Anterior cingulate cortex (tissue), 58 donors: ENCODE measurements at regions not wholly inside any gene's neighbourhood (a gene's known extent, or its start where the extent isn't known, plus 50 kb on each side); places are given as distances from the start of the nearest gene placed in this dataset.
A peak's percentile ranks its signal among the peaks of the same experiment; 100 is the strongest.

Source experiments
- DNase-seq, 58 donors: peaks; one replicate each; lab custom pipeline; 2025; lab: John Stamatoyannopoulos, UW

DNA sequence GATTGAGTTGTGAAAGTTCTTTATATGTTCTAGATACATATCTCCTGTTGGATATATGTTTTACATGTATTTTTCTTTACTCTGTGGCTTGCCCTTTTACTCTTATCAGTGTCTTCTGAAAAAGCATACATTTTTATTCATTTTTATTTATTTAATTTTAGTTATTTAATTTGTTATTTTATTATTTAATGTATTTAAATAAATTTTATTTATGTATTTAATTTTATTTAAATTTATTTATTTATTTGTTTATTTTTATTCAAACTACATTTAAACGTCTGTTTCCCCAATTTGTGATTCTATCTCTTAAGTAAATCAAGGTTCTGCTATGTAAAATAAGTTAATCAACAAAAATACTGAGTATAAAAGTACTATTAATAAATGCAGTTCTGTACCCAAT is 279.1 kb upstream of the AKR1E2 start:
- no peak for DNase-seq

GRCh38 chr10:4546500-4546899 is 279.5 kb upstream of the AKR1E2 start:
- DNase-seq: no peak

GRCh38 chr10:4545062-4545461 is 280.9 kb upstream of the AKR1E2 start:
- no peak for DNase-seq

DNA sequence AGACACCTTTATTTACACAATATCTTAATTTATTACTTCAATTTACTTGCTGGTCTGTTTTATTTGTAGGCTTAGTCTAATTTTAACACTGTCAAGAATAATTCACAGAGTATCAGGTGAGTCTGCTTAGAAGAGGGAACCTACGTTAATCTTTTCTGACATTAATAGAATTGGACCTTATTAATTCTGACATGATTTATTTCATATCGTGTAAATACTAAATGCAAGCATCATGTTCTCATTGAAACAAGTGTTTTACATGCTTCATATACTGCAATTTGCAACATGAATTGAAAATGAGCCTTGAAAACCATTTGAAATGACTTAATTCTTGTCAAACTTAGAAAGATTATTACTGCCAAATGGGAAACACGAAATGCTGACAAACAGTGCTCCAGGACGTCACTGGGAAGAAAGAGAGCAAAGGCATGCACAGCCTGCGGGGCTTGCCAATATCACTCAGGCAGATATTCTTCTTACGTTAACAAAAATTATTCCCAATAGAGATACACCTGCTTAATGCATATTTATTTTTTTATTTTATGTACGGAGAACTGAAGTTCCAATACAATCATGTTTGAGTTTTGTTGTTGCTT is 282.0 kb upstream of the AKR1E2 start:
- no peak for DNase-seq

- DNase-seq: no peak
These were observed 284.7 kb upstream of the AKR1E2 start for GRCh38 chr10:4541292-4541691.

DNA sequence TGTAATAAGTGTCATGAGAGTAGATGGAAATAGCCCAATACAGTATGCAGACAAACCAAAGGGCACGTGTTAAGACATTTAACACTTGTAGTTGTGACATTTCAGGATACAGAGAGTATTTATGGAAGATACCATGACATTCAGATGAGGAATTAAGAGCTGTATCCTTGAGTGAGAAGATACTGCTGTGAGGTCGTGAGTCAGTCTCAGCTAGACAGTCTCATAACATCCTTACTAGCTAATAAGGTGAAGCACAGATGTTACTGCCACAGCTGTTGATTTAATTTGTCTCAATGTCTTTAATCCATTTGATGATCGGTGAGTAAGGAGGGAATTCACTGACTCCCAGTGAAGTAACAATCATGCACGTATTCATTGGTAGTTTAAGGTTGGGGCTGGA is 288.0 kb upstream of the AKR1E2 start:
- no peak for DNase-seq

DNA sequence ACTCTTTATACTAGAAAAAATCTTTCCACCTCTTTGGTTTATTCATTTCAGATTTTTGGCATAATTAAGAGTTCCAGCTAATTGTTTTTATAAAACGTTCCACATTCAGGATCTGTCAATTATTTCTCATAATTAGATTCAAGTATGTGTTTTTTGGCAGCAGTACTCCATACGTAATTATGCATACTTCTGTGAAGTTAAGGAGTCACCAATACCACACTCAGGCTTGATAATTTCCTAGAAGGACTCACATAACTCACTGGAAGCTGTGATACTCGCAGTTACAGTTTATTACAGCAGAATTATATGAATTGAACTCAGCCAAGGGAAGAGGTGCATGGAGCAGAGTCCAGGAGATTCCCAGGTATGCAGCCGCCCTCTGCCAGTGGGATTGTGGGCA is 290.5 kb upstream of the AKR1E2 start:
- no peak for DNase-seq

- DNase-seq: no peak
These were observed 292.4 kb upstream of the AKR1E2 start for GRCh38 chr10:4533621-4534020.

- DNase-seq: no peak
These were observed 293.0 kb upstream of the AKR1E2 start for GRCh38 chr10:4532976-4533375.

DNA sequence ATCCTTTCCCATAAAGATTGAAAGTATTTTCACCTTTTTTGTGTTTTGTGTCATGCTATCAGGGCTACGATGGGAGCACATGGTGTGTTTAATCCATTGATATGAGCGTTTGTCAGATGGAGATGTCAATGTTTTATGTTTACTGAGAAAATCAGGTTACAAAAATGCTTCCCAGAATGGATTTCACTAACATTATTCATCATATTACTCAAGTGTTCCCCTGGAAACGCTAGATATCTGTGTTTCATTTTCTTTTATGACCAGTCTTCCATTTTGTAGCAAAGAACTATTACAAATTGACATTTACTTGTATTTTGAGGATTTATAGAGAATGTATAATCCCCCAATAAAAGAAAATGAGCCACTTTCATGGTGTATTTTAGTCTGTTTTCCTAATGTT is 293.5 kb upstream of the AKR1E2 start:
- DNase-seq: no peak

DNA sequence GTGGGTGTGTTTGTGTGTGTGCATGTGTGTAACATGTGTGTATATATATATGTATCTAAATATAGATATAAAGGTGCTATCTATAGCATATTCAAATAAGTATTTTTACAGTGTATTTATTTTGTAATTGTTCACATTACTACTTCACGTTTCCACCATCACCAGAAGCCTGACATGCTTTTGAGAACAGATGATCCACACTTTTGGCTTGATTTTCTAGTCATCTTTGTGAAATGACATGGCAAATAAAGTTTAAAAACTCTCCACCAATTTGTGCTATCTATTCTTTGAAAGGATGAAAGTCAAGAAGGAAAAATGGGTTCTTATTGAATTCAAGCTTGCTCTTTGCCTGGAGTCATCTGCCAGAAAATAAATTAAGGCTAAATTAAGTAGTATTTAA is 294.0 kb upstream of the AKR1E2 start:
- no peak for DNase-seq

DNA sequence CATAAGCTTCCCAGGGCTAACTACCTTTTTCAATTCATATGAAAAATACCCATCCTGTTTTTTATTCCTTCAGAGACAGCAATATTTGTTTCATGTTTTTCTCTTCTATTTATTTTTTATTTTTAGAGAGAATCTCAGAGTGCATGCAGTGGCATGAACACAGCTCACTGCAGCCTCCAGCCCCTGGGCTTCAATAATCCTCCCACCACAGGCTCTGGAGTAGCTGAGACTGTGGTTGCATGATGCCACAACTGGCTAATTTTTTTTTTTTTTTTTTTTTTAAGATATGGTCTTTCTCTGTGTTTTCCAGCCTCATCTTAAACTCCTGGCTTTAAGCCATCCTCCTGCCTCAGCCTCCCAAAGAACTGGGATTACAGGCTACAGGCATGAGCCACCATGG is 296.7 kb upstream of the AKR1E2 start:
- DNase-seq: no peak

- DNase-seq: no peak
These were observed 298.6 kb upstream of the AKR1E2 start for GRCh38 chr10:4527281-4527970.

- DNase-seq: peak in 4 of 58 donors; percentile 2 to 30 (median 16)
These were observed 299.7 kb upstream of the AKR1E2 start for GRCh38 chr10:4526311-4526731.

DNA sequence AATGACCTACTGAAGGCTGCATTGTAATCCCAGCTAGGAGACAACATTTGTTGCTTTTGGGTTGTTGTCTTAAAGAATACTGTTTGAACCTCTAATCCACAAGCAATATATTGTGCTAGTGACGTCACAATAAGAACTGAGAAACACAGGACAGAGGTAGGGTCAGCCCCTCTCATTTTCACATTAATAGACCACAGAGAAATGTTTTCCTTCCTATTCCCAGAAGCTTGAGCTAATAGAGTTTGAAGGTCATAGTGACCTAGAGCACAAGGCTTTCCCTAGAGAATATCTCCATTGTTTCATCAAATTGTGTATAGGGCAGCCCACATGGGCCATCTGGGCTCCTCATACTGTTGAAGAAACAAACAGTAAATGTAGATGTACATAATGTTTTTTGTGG is 300.9 kb upstream of the AKR1E2 start:
- DNase-seq: no peak

GRCh38 chr10:4522296-4523000 is 303.6 kb upstream of the AKR1E2 start:
- no peak for DNase-seq

DNA sequence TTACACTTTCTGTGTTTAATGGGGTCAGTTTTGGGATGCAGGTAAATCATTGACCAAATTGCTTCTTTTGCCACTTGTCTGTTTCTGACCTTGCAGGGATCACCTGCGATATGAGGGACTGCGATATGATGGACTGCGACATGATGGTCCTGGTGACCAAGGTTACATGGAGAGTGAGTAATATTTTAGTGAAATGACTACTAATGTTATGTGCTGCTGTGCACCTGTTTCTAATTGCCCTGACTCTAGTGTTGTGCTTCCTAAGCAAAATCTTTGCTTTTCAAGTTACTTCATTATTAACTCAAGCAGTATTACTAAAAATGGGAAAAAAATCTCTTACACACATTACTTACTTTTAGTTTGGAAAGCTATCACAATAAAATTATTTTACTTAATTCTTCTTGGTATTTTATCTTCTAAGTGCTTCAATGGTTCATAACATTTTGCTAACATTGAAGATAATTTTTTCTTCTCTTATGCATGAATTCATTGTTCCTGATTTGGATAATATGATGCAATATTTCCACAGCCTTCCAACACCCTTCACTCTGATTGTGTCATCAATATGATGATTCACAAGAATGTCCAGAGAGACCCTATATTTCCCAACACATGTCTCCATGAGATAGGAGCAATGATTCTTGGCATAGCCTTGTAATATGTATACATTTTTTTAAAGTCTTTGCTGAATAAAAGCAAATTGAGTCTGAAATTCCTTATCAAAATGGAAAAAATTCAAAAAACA is 306.2 kb upstream of the AKR1E2 start:
- no peak for DNase-seq

GRCh38 chr10:4517746-4518145 is 308.3 kb upstream of the AKR1E2 start:
- no peak for DNase-seq

- no peak for DNase-seq
These were observed 310.3 kb upstream of the AKR1E2 start for GRCh38 chr10:4515721-4516120.

- DNase-seq: peak in 13 of 58 donors; percentile 2 to 66 (median 21)
These were observed 311.4 kb upstream of the AKR1E2 start for GRCh38 chr10:4514445-4515108.
